Parathyroid adenoma (tissue), 2 donors: ENCODE measurements at regions not wholly inside any gene's neighbourhood (a gene's known extent, or its start where the extent isn't known, plus 50 kb on each side); places are given as distances from the start of the nearest gene placed in this dataset.

Experiments used
- H2AFZ ChIP-seq: fragments of 300-600 bp; sonication (generic); one replicate; pipeline ENCODE4 v1.7.0; 2017; ENCODE audit warnings: antibody characterized with exemption, mild to moderate bottlenecking
- H3K27ac ChIP-seq: fragments of 300-600 bp; sonication (generic); one replicate; pipeline ENCODE4 v1.7.0; 2017
- H3K27me3 ChIP-seq: fragments of 300-600 bp; sonication (generic); one replicate; pipeline ENCODE4 v1.7.0; 2017; ENCODE audit warnings: low read length; ENCODE audit not compliant: control insufficient read depth, insufficient read depth
- H3K36me3 ChIP-seq: fragments of 300-600 bp; sonication (generic); one replicate; pipeline ENCODE4 v1.7.0; 2017; ENCODE audit warnings: low read length; ENCODE audit not compliant: control insufficient read depth, insufficient read depth
- H3K4me1 ChIP-seq: fragments of 300-600 bp; sonication (generic); one replicate; pipeline ENCODE4 v1.7.0; 2017; ENCODE audit warnings: control low read depth
- H3K4me2 ChIP-seq: fragments of 300-600 bp; sonication (generic); one replicate; pipeline ENCODE4 v1.7.0; 2017; ENCODE audit warnings: low read length
- H3K4me3 ChIP-seq: fragments of 300-600 bp; sonication (generic); one replicate; pipeline ENCODE4 v1.7.0; 2017; ENCODE audit warnings: low read depth, low read length
- H3K79me2 ChIP-seq: fragments of 300-600 bp; sonication (generic); one replicate; pipeline ENCODE4 v1.7.0; 2017; ENCODE audit warnings: control low read depth
- H3K9ac ChIP-seq: fragments of 300-600 bp; sonication (generic); one replicate; pipeline ENCODE4 v1.7.0; 2017; ENCODE audit warnings: mild to moderate bottlenecking
- H3K9me3 ChIP-seq: fragments of 300-600 bp; sonication (generic); one replicate; pipeline ENCODE4 v1.7.0; 2017; ENCODE audit warnings: low read length; ENCODE audit not compliant: control insufficient read depth
- CTCF ChIP-seq: fragments of 300-600 bp; sonication (generic); IDR thresholded peaks from one replicate; pipeline ENCODE4 v1.7.0; 2017; ENCODE audit warnings: antibody characterized with exemption, mild to moderate bottlenecking
- donor health status: primary hyperparathyroidism.

- H3K9me3 ChIP-seq, result no peaks in the 10 kb centered on the region
- no peak overlapping the region for H3K4me3 ChIP-seq
- H3K27me3 ChIP-seq, result no peaks in the 10 kb centered on the region
- no peak overlapping the region for H3K9ac ChIP-seq
- TF ChIP-seq CTCF, result no peak
- no peak overlapping the region for H3K27ac ChIP-seq
- H3K36me3 ChIP-seq, result no peaks in the 10 kb centered on the region
- no peaks in the 10 kb centered on the region for H3K79me2 ChIP-seq
- no peaks in the 10 kb centered on the region for H3K4me1 ChIP-seq
- H3K4me2 ChIP-seq, result no peak overlapping the region
- H2AFZ ChIP-seq, result no peak overlapping the region
Observed at GRCh38 chr18:77340815-77341214, 91.2 kb downstream of the GALR1 start.

- Histone ChIP-seq H3K4me1 (no peaks in the 10 kb centered on the region), H2AFZ (no peak overlapping the region), H3K4me2 (no peak overlapping the region), H3K4me3 (no peak overlapping the region), H3K36me3 (no peaks in the 10 kb centered on the region), H3K27ac (no peak overlapping the region), H3K79me2 (no peaks in the 10 kb centered on the region), H3K27me3 (no peaks in the 10 kb centered on the region), H3K9me3 (no peaks in the 10 kb centered on the region), H3K9ac (no peak overlapping the region)
- TF ChIP-seq CTCF, result no peak
Observed at GRCh38 chr18:77341527-77342325, 92.1 kb downstream of the GALR1 start.

- Histone ChIP-seq H2AFZ (no peak overlapping the region), H3K36me3 (no peaks in the 10 kb centered on the region), H3K4me3 (no peak overlapping the region), H3K27ac (no peak overlapping the region), H3K4me1 (no peaks in the 10 kb centered on the region), H3K9ac (no peak overlapping the region), H3K27me3 (no peaks in the 10 kb centered on the region), H3K79me2 (no peaks in the 10 kb centered on the region), H3K9me3 (no peaks in the 10 kb centered on the region), H3K4me2 (no peak overlapping the region)
- TF ChIP-seq CTCF, result no peak
Observed at GRCh38 chr18:77342736-77343135, 93.1 kb downstream of the GALR1 start.

- Histone ChIP-seq H3K36me3 (no peaks in the 10 kb centered on the region), H3K4me1 (no peaks in the 10 kb centered on the region), H3K9me3 (no peaks in the 10 kb centered on the region), H3K79me2 (no peaks in the 10 kb centered on the region), H3K4me2 (no peak overlapping the region), H3K4me3 (no peak overlapping the region), H3K9ac (no peak overlapping the region), H3K27me3 (no peaks in the 10 kb centered on the region), H3K27ac (no peak overlapping the region), H2AFZ (no peak overlapping the region)
- no peak for TF ChIP-seq CTCF
Observed at GRCh38 chr18:77343846-77344510, 94.3 kb downstream of the GALR1 start.
